ENCODE measurements at regions not wholly inside any gene's neighbourhood (a gene's known extent, or its start where the extent isn't known, plus 50 kb on each side); places are given as distances from the start of the nearest gene placed in this dataset.
A peak's percentile ranks its signal among the peaks of the same experiment; 100 is the strongest.
"Not testable (repeated sequence)": the region's sequence is repeated elsewhere in the genome, so short reads cannot be mapped to it uniquely, and the experiment has no call there.

GRCh38 chr5:21398511-21398910 lies 1410.5 kb upstream of the CDH18 start:
- no peak overlapping the region for H3K4me3 ChIP-seq (ENCODE audit: low read depth, low read length)
- TF ChIP-seq CTCF (IDR thresholded peaks at IDR 0.05; ENCODE audit: low read depth, low read length) = no peak
- in situ Hi-C loops (cut with HindIII; ENCODE audit: low sequenced_read_pairs) = no loop called here
- DNase-seq (ENCODE audit: low read depth, low spot score) = no peak

- no peak for DNase-seq (ENCODE audit: low read depth, low spot score)
Measured at GRCh38 chr5:21397693-21398092, 1409.7 kb upstream of the CDH18 start.

DNA sequence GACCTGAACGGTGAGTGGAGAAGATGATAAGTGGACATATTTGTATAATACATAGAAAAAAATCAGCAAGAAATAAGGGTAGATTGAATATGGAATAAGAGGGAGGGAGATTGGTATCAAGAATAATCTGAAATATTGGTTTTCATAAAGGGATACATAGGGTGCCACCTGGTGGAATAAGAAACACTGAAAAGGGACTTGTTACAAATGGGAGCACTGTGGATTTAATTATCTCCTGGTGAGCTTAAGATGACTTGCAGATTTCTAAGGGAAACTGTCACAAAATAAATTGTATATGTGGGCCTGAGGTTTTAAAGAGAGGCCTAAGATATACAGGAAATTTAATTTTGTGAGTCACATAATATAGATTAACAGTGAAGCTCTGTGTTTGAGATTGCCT lies 1403.5 kb upstream of the CDH18 start:
- in situ Hi-C loops (cut with HindIII; ENCODE audit: low sequenced_read_pairs) = no loop called here
- H3K4me3 ChIP-seq (ENCODE audit: low read depth, low read length) = no peak overlapping the region
- TF ChIP-seq CTCF (IDR thresholded peaks at IDR 0.05; ENCODE audit: low read depth, low read length) = peak; percentile 48
- DNase-seq (ENCODE audit: low read depth, low spot score) = peak; percentile 73

More at GRCh38 chr5:21397693-21398092, 1409.7 kb upstream of the CDH18 start:
- in situ Hi-C loops (cut with HindIII; ENCODE audit: low sequenced_read_pairs) = no loop called here
- no peak for TF ChIP-seq CTCF (IDR thresholded peaks at IDR 0.05; ENCODE audit: low read depth, low read length)
- H3K4me3 ChIP-seq (ENCODE audit: low read depth, low read length) = no peak overlapping the region

DNA sequence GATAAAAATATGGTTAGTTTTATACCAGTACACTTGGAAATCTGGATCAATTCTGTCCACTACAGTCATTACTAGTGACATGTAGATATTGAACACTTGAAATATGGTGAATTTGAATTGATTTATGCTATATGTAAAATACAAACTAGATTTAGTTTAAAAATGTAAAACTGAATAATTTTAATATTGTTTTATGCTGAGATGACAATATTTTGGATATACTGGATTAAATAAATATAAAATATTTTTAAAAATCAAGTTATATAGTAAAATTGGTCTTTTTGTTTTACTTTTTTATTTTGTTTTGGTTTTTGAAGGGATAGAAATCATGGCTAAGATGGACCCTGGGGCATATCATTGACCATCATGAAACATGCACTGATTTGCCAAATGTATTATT lies 1372.8 kb upstream of the CDH18 start:
- DNase-seq (ENCODE audit: low read depth, low spot score); H3K4me3 ChIP-seq (ENCODE audit: low read depth, low read length); in situ Hi-C loops (cut with HindIII; ENCODE audit: low sequenced_read_pairs): not testable (repeated sequence)

- H3K4me3 ChIP-seq (ENCODE audit: low read depth, low read length); in situ Hi-C loops (cut with HindIII; ENCODE audit: low sequenced_read_pairs): not testable (repeated sequence)
- peak; percentile 20 for DNase-seq (ENCODE audit: low read depth, low spot score)
Measured at GRCh38 chr5:21341948-21342261, 1353.9 kb upstream of the CDH18 start.

GRCh38 chr5:21341203-21341947 lies 1353.4 kb upstream of the CDH18 start:
- TF ChIP-seq CTCF (IDR thresholded peaks at IDR 0.05; ENCODE audit: low read depth, low read length) = peak; percentile 12
- peak overlapping the region; percentile 26 for H3K4me3 ChIP-seq (ENCODE audit: low read depth, low read length)
- peak; percentile 15 for DNase-seq (ENCODE audit: low read depth, low spot score)
- in situ Hi-C loops (cut with HindIII; ENCODE audit: low sequenced_read_pairs) = not testable (repeated sequence)

DNA sequence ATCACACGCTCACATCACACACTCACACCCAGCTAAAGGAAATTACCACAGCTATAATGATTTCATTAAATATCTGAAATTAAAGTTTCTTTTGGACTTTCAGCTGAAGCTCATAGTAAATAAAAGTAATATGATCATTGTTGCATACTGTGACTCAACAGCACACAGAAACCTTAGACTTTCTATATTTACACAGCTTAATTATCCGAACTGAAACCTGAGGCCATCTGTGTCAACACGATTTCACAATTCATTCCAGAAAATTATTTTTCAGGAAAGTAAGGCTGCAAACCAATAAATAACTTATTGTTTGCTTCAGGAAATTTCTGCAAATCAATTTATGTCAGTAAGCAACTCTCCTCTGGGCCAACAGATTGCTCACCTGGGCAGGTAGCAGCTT lies 1352.2 kb upstream of the CDH18 start:
- DNase-seq (ENCODE audit: low read depth, low spot score); in situ Hi-C loops (cut with HindIII; ENCODE audit: low sequenced_read_pairs); H3K4me3 ChIP-seq (ENCODE audit: low read depth, low read length): not testable (repeated sequence)

- in situ Hi-C loops (cut with HindIII; ENCODE audit: low sequenced_read_pairs); H3K4me3 ChIP-seq (ENCODE audit: low read depth, low read length): not testable (repeated sequence)
- DNase-seq (ENCODE audit: low read depth, low spot score) = peak; percentile 5
Measured at GRCh38 chr5:21336478-21336877, 1348.5 kb upstream of the CDH18 start.

DNA sequence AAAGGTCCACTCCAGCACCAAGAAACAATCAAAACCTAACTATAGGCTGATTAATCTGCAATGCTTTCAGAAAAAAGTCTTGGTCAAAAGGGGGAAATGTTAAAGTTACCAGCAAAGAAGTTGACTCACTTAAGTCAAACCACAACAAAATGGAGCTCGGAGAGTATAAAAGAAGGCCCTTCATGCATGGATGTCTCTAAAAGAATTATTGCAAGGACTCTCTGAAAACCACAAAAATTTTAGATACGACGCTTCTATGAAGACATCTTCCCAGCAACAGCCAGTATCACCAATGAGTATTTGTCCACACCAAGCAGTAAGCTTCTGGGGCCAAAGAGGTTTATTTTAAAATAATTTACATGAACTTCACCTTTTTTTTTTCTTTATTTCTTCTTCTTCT lies 1327.4 kb upstream of the CDH18 start:
- DNase-seq (ENCODE audit: low read depth, low spot score) = peak; percentile 42
- H3K4me3 ChIP-seq (ENCODE audit: low read depth, low read length); in situ Hi-C loops (cut with HindIII; ENCODE audit: low sequenced_read_pairs): not testable (repeated sequence)

- DNase-seq (ENCODE audit: low read depth, low spot score); in situ Hi-C loops (cut with HindIII; ENCODE audit: low sequenced_read_pairs); H3K4me3 ChIP-seq (ENCODE audit: low read depth, low read length): not testable (repeated sequence)
Measured at GRCh38 chr5:21301205-21301604, 1313.2 kb upstream of the CDH18 start.

DNA sequence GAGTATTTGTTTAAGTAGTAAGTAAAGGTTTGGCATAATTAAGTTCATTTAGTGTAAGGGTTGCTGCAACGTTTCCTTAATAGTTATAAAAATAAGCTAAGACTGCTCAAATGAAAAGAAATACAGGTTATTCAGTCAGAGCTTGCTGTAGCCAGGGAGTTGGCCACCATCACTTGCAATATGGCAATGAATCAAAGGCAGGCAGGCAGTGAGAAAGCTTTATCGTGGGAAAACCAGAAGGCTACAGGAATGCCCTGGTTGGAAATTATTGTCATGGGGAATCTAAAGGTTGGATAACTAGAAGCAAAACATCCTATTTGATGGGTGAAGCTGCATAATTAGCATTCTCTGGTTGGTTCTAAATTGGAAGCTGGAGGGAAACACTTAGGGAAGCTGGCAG lies 1286.4 kb upstream of the CDH18 start:
- H3K4me3 ChIP-seq (ENCODE audit: low read depth, low read length); in situ Hi-C loops (cut with HindIII; ENCODE audit: low sequenced_read_pairs); DNase-seq (ENCODE audit: low read depth, low spot score): not testable (repeated sequence)
